ENCODE measurements at regions not wholly inside any gene's neighbourhood (a gene's known extent, or its start where the extent isn't known, plus 50 kb on each side); places are given as distances from the start of the nearest gene placed in this dataset.

- H3K36me3 Mint-ChIP-seq (ENCODE audit: low read depth): no peaks in the 10 kb centered on the region
- no peaks in the 10 kb centered on the region for H3K4me1 Mint-ChIP-seq
- no peak overlapping the region for H3K27ac Mint-ChIP-seq (ENCODE audit: unreplicated experiment)
- no peak for DNase-seq (ENCODE audit: low read depth, low spot score)
- H3K9me3 Mint-ChIP-seq: no peaks in the 10 kb centered on the region
- H3K27me3 Mint-ChIP-seq (ENCODE audit: low read depth): no peaks in the 10 kb centered on the region
- no peak overlapping the region for H3K4me3 Mint-ChIP-seq
- TF ChIP-seq CTCF (conservative IDR thresholded peaks at IDR 0.05): no peak
Observed at GRCh38 chr6:14682812-14683211, 563.1 kb upstream of the JARID2 start.

DNA sequence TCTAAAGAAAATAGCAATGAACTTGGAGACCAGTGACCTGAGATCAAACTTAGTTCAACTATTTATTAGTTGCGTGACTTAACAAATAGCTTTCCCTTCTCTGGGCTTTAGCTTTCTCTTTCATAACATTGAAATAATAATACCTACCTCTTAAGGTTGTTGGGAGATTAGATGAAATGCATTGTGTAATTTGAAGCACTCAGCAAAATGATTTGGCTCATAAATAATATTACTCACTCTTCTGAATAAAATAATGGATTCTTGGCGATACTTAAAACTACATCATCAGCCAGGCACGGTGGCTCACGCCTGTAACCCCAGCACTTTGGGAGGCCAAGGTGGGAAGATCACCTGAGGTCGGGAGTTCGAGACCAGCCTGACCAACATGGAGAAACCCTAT is 556.2 kb upstream of the JARID2 start:
- H3K4me3 Mint-ChIP-seq: no peak overlapping the region
- no peak for TF ChIP-seq CTCF (conservative IDR thresholded peaks at IDR 0.05)
- no peaks in the 10 kb centered on the region for H3K27me3 Mint-ChIP-seq (ENCODE audit: low read depth)
- H3K36me3 Mint-ChIP-seq (ENCODE audit: low read depth): no peaks in the 10 kb centered on the region
- DNase-seq (ENCODE audit: low read depth, low spot score): no peak
- H3K4me1 Mint-ChIP-seq: no peaks in the 10 kb centered on the region
- no peak overlapping the region for H3K27ac Mint-ChIP-seq (ENCODE audit: unreplicated experiment)
- H3K9me3 Mint-ChIP-seq: no peaks in the 10 kb centered on the region

DNA sequence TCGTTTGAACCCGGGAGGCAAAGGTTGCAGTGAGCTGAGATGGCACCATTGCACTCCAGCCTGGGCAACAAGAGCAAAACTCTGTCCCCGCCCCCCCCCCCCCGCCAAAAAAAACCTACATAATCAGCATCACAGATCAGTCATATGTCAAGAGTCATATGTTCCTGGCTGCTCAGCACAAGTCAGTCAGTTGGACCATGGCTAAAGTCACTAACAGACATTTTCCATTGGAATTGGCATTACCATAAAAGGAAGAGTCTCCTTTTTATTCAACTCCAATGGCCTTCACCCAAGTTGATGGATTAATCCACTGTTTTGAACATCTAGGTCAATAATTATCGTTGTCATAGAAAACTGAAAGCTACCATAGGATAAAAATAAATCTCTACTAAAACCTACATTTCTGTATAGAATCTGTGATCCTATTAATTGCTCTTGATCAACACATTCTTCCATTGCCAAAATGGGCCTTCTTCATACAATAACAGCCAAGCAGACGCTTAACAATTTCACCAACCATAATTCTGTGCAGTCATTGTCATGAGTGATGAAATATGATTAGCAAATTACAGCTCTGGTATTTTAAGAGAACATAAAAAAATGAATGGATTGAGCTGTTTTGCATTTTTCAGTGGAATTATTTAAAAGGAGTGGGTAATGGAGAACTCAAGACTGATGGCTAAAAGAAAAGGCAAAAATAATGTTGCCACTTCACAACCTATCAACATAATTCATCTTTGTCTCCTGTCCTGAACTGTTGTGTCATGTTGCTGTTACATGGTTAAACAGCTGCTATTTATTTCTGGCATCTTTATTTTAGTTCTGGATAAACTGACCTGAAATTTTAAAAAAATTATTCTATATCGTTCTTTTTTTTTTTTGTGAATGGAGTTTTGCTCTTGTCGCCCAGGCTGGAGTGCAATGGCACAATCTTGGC is 555.5 kb upstream of the JARID2 start:
- no peaks in the 10 kb centered on the region for H3K9me3 Mint-ChIP-seq
- H3K4me3 Mint-ChIP-seq: no peak overlapping the region
- no peak overlapping the region for H3K27ac Mint-ChIP-seq (ENCODE audit: unreplicated experiment)
- TF ChIP-seq CTCF (conservative IDR thresholded peaks at IDR 0.05): no peak
- no peak for DNase-seq (ENCODE audit: low read depth, low spot score)
- H3K36me3 Mint-ChIP-seq (ENCODE audit: low read depth): no peaks in the 10 kb centered on the region
- no peaks in the 10 kb centered on the region for H3K4me1 Mint-ChIP-seq
- no peaks in the 10 kb centered on the region for H3K27me3 Mint-ChIP-seq (ENCODE audit: low read depth)

DNA sequence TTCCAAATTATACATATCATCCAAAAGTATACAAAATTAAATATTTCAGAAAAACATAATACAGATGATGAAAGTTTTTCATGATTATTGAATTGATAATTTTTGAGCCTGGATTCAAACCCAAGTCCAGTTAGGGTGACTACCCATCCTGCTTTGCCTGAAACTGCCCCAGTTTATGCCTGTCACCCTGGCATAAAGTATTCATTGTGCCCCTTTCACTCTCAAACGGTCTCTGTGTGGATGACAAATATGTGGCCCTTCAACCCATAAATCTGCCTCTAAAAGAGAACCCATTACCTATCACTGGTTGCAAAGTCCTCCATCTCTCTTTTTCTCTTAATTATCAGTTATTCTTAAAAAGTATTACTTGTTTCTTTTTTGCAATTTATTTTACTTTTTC is 553.7 kb upstream of the JARID2 start:
- H3K27ac Mint-ChIP-seq (ENCODE audit: unreplicated experiment): no peak overlapping the region
- H3K9me3 Mint-ChIP-seq: no peaks in the 10 kb centered on the region
- no peaks in the 10 kb centered on the region for H3K36me3 Mint-ChIP-seq (ENCODE audit: low read depth)
- no peaks in the 10 kb centered on the region for H3K27me3 Mint-ChIP-seq (ENCODE audit: low read depth)
- DNase-seq (ENCODE audit: low read depth, low spot score): no peak
- no peak overlapping the region for H3K4me3 Mint-ChIP-seq
- no peaks in the 10 kb centered on the region for H3K4me1 Mint-ChIP-seq
- TF ChIP-seq CTCF (conservative IDR thresholded peaks at IDR 0.05): no peak

- H3K36me3 Mint-ChIP-seq (ENCODE audit: low read depth): no peaks in the 10 kb centered on the region
- TF ChIP-seq CTCF (conservative IDR thresholded peaks at IDR 0.05): no peak
- H3K4me3 Mint-ChIP-seq: no peak overlapping the region
- no peak overlapping the region for H3K27ac Mint-ChIP-seq (ENCODE audit: unreplicated experiment)
- H3K4me1 Mint-ChIP-seq: no peaks in the 10 kb centered on the region
- DNase-seq (ENCODE audit: low read depth, low spot score): no peak
- H3K9me3 Mint-ChIP-seq: no peaks in the 10 kb centered on the region
- no peaks in the 10 kb centered on the region for H3K27me3 Mint-ChIP-seq (ENCODE audit: low read depth)
Observed at GRCh38 chr6:14693301-14694192, 552.3 kb upstream of the JARID2 start.
